Naive thymus-derived CD4-positive, alpha-beta T cell (primary cell): ENCODE measurements at regions not wholly inside any gene's neighbourhood (a gene's known extent, or its start where the extent isn't known, plus 50 kb on each side); places are given as distances from the start of the nearest gene placed in this dataset.

ENCODE experiments used
- ATAC-seq: fragments of 150-1000 bp; cut with Tn5 transposase; 2 replicates; pipeline ENCODE4 v1.10.0; 2021; ENCODE audit warnings: mild to moderate bottlenecking, moderate library complexity
- CTCF ChIA-PET: fragments of 350-600 bp; sonication (Branson Sonifier 250); formaldehyde crosslinking; loops from one replicate; lab custom pipeline; 2021; ENCODE audit warnings: antibody characterized with exemption; lab: Charles Lee
- POLR2A ChIA-PET: fragments of 350-600 bp; sonication (Branson Sonifier 250); formaldehyde crosslinking; loops from one replicate; lab custom pipeline; 2021; ENCODE audit warnings: antibody characterized with exemption, inconsistent platforms; lab: Charles Lee
- DNase-seq, 9 donors: peaks; one replicate each; pipeline versions ENCODE4 v3.0.0 to v3.0.0-alpha.2; 2020 to 2022; ENCODE audit warnings: mixed read lengths in 1 of 9
- H3K27ac ChIP-seq: one replicate; pipeline ENCODE4 v1.7.0; 2013; ENCODE audit warnings: mild to moderate bottlenecking, low read depth, low read length, moderate library complexity
- H3K27me3 ChIP-seq, 2 donors: one replicate each; pipeline ENCODE4 v1.7.0; 2013; ENCODE audit warnings: low read length in 2 of 2, mild to moderate bottlenecking in 2 of 2, moderate library complexity in 2 of 2; ENCODE audit not compliant: control insufficient read depth in 2 of 2, insufficient read depth in 2 of 2
- H3K36me3 ChIP-seq, 3 experiments: 1 replicate in 2 of 3; 2 replicates in 1 of 3; pipeline ENCODE4 v1.7.0; 2013; ENCODE audit warnings: low read length in 3 of 3, mild to moderate bottlenecking in 3 of 3, moderate library complexity in 1 of 3; ENCODE audit not compliant: insufficient read depth in 3 of 3, control insufficient read depth in 2 of 3
- H3K4me1 ChIP-seq, 2 donors: one replicate each; pipeline ENCODE4 v1.7.0; 2013; ENCODE audit warnings: low read length in 2 of 2, mild to moderate bottlenecking in 2 of 2, moderate library complexity in 1 of 2; ENCODE audit not compliant: control insufficient read depth in 2 of 2, insufficient read depth in 2 of 2
- H3K4me3 ChIP-seq: 2 replicates; pipeline ENCODE4 v1.7.0; 2013; ENCODE audit warnings: mild to moderate bottlenecking, low read length
- H3K9me3 ChIP-seq, 3 experiments: 1 replicate in 2 of 3; 2 replicates in 1 of 3; pipeline ENCODE4 v1.7.0; 2013; ENCODE audit warnings: low read length in 3 of 3; ENCODE audit not compliant: control insufficient read depth in 2 of 3
- H3K27ac Mint-ChIP-seq, 9 donors: one replicate each; pipeline ENCODE4 v1.8.0; 2020 to 2022; ENCODE audit warnings: mixed read lengths in 9 of 9, mild to moderate bottlenecking in 8 of 9, moderate library complexity in 5 of 9, inconsistent platforms in 2 of 9
- H3K27me3 Mint-ChIP-seq, 5 donors: one replicate each; pipeline ENCODE4 v1.8.0; 2021 to 2022; ENCODE audit warnings: mixed read lengths in 5 of 5, mild to moderate bottlenecking in 1 of 5
- H3K36me3 Mint-ChIP-seq, 5 donors: one replicate each; pipeline ENCODE4 v1.8.0; 2020 to 2022; ENCODE audit warnings: mixed read lengths in 5 of 5, mild to moderate bottlenecking in 3 of 5, inconsistent platforms in 1 of 5
- H3K4me1 Mint-ChIP-seq, 7 donors: one replicate each; pipeline ENCODE4 v1.8.0; 2020 to 2022; ENCODE audit warnings: mixed read lengths in 7 of 7, mild to moderate bottlenecking in 3 of 7, inconsistent platforms in 1 of 7
- H3K4me3 Mint-ChIP-seq, 10 donors: one replicate each; pipeline ENCODE4 v1.8.0; 2020 to 2022; ENCODE audit warnings: mild to moderate bottlenecking in 10 of 10, mixed read lengths in 10 of 10, moderate library complexity in 6 of 10, inconsistent platforms in 2 of 10
- H3K9me3 Mint-ChIP-seq, 11 donors: one replicate each; pipeline ENCODE4 v1.8.0; 2020 to 2022; ENCODE audit warnings: mixed read lengths in 11 of 11, mild to moderate bottlenecking in 4 of 11, inconsistent platforms in 1 of 11, moderate library complexity in 1 of 11
- intact Hi-C, 2 donors: fragments of 100-400 bp; cut with micrococcal nuclease; formaldehyde crosslinking; loops; one replicate each; pipeline ENCODE4 v1.15.1; 2023

GRCh38 chr2:147615726-147616125, 229.1 kb upstream of the ACVR2A start:
- Histone ChIP-seq H3K4me3 (no peak overlapping the region), H3K27me3 (no peaks in the 10 kb centered on the region), H3K36me3 (no peaks in the 10 kb centered on the region), H3K4me1 (no peaks in the 10 kb centered on the region), H3K27ac (no peak overlapping the region), H3K9me3 (no peaks in the 10 kb centered on the region)
- Mint-ChIP-seq H3K4me1 (peaks cover 0 to 3% (median 0%) of the 10 kb centered on the region in 7 donors), H3K27ac (no peak overlapping the region), H3K27me3 (peaks cover 0 to 4% (median 0%) of the 10 kb centered on the region in 5 donors), H3K36me3 (peaks cover 0 to 1% (median 0%) of the 10 kb centered on the region in 5 donors), H3K9me3 (peaks cover 0 to 4% (median 0%) of the 10 kb centered on the region in 11 donors), H3K4me3 (no peak overlapping the region)
- intact Hi-C loops = no loop called here
- POLR2A ChIA-PET = no interaction called here
- no peak for DNase-seq
- ATAC-seq = no peak
- CTCF ChIA-PET = no interaction called here

DNA sequence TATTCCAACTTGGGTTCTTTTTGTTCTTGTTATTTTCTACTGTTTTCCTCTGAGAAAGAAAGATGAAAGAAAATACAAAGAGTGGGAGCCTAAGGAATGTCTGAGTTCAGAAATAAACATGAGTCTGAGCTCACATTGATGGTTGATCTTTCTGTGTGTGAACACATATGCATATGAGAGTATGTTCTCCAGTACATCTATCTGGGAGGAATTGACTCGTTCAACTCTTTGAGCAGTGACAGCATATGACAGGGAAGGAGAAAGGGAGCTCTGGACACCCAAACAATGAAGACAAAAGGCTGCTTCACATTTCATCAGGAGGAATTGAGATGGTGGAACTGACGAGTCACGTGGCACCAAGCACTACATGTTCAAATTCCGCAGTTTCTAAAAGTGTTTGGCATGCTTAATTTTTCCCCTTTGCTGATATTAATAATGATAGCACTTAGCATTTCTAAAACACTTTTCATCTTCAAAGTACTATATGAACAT, 229.8 kb upstream of the ACVR2A start:
- POLR2A ChIA-PET = no interaction called here
- Mint-ChIP-seq H3K9me3 (peaks cover 0 to 4% (median 0%) of the 10 kb centered on the region in 11 donors), H3K27ac (no peak overlapping the region), H3K4me1 (peaks cover 0 to 3% (median 0%) of the 10 kb centered on the region in 7 donors), H3K27me3 (peaks cover 0 to 4% (median 0%) of the 10 kb centered on the region in 5 donors), H3K4me3 (no peak overlapping the region), H3K36me3 (peaks cover 0 to 5% (median 0%) of the 10 kb centered on the region in 5 donors)
- intact Hi-C loops = no loop called here
- no peak for DNase-seq
- Histone ChIP-seq H3K36me3 (no peaks in the 10 kb centered on the region), H3K4me3 (no peak overlapping the region), H3K27ac (no peak overlapping the region), H3K9me3 (no peaks in the 10 kb centered on the region), H3K4me1 (no peaks in the 10 kb centered on the region), H3K27me3 (no peaks in the 10 kb centered on the region)
- CTCF ChIA-PET = no interaction called here
- no peak for ATAC-seq

- no peaks in the 10 kb centered on the region for H3K36me3 ChIP-seq
- H3K27ac ChIP-seq = no peak overlapping the region
- no peaks in the 10 kb centered on the region for H3K4me1 ChIP-seq
- H3K9me3 ChIP-seq = no peaks in the 10 kb centered on the region
- H3K27me3 ChIP-seq = no peaks in the 10 kb centered on the region
- peaks cover 0 to 4% (median 0%) of the 10 kb centered on the region in 11 donors for H3K9me3 Mint-ChIP-seq
- ChIA-PET CTCF (no interaction called here), POLR2A (no interaction called here)
- H3K27me3 Mint-ChIP-seq = peaks cover 0 to 4% (median 0%) of the 10 kb centered on the region in 5 donors
- peaks cover 0 to 5% (median 0%) of the 10 kb centered on the region in 5 donors for H3K36me3 Mint-ChIP-seq
- H3K27ac Mint-ChIP-seq = no peak overlapping the region
- H3K4me1 Mint-ChIP-seq = no peaks in the 10 kb centered on the region
- ATAC-seq (no peak), DNase-seq (no peak)
- H3K4me3 ChIP-seq = no peak overlapping the region
- no peak overlapping the region for H3K4me3 Mint-ChIP-seq
- intact Hi-C loops = no loop called here
Observed at GRCh38 chr2:147614471-147614870, 230.4 kb upstream of the ACVR2A start.

DNA sequence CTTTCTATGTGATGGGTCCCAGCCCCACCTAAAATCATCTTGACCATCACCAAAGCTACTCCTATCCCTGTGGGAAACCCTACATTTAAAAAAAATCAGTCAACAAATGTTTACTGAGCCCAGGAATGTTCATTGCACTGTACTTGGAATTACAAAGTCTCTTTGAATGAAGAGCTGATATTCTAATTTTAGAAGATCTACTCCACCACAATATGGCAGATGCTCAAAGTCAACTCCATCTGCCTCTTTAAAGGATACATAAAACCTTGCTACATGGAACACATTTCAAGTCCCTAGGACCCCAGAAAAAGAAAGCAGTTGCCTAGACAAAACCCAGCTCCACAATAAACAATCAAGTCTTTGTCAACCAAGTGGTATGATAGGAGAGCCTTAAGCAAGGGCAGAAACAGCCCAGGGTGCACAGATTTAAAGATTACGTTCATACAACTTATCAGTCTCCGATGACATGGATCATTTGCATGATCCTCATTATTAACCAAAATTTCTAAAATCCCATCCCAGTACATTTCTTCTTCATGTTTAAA, 234.3 kb upstream of the ACVR2A start:
- no peak overlapping the region for H3K4me3 Mint-ChIP-seq
- Histone ChIP-seq H3K36me3 (no peaks in the 10 kb centered on the region), H3K4me1 (no peaks in the 10 kb centered on the region), H3K4me3 (no peak overlapping the region), H3K9me3 (no peaks in the 10 kb centered on the region), H3K27ac (no peak overlapping the region), H3K27me3 (no peaks in the 10 kb centered on the region)
- ATAC-seq = no peak
- POLR2A ChIA-PET = interaction anchor here (0.6 kb wide), 1 partner anchor 458 kb away, joined by 3 read pairs; no protein-coding TSS in a partner anchor
- no peak overlapping the region for H3K27ac Mint-ChIP-seq
- DNase-seq = no peak
- peaks cover 0 to 8% (median 0%) of the 10 kb centered on the region in 5 donors for H3K36me3 Mint-ChIP-seq
- H3K4me1 Mint-ChIP-seq = peaks cover 0 to 7% (median 0%) of the 10 kb centered on the region in 7 donors
- intact Hi-C loops = no loop called here
- H3K27me3 Mint-ChIP-seq = no peaks in the 10 kb centered on the region
- CTCF ChIA-PET = no interaction called here
- peaks cover 0 to 7% (median 0%) of the 10 kb centered on the region in 11 donors for H3K9me3 Mint-ChIP-seq

GRCh38 chr2:147609301-147609700, 235.5 kb upstream of the ACVR2A start:
- H3K9me3 Mint-ChIP-seq = peaks cover 0 to 9% (median 0%) of the 10 kb centered on the region in 11 donors
- no peak for DNase-seq
- peaks cover 0 to 8% (median 0%) of the 10 kb centered on the region in 5 donors for H3K36me3 Mint-ChIP-seq
- ChIA-PET POLR2A (no interaction called here), CTCF (no interaction called here)
- no peak overlapping the region for H3K27ac ChIP-seq
- no peaks in the 10 kb centered on the region for H3K27me3 ChIP-seq
- H3K4me1 ChIP-seq = no peaks in the 10 kb centered on the region
- intact Hi-C loops = no loop called here
- H3K27ac Mint-ChIP-seq = no peak overlapping the region
- ATAC-seq = no peak
- H3K9me3 ChIP-seq = no peaks in the 10 kb centered on the region
- H3K36me3 ChIP-seq = no peaks in the 10 kb centered on the region
- no peak overlapping the region for H3K4me3 ChIP-seq
- H3K27me3 Mint-ChIP-seq = no peaks in the 10 kb centered on the region
- peaks cover 0 to 7% (median 0%) of the 10 kb centered on the region in 7 donors for H3K4me1 Mint-ChIP-seq
- H3K4me3 Mint-ChIP-seq = no peak overlapping the region

- Mint-ChIP-seq H3K9me3 (peaks cover 0 to 9% (median 0%) of the 10 kb centered on the region in 11 donors), H3K4me1 (peaks cover 0 to 7% (median 0%) of the 10 kb centered on the region in 7 donors), H3K27ac (no peak overlapping the region), H3K4me3 (no peak overlapping the region), H3K36me3 (peaks cover 0 to 11% (median 0%) of the 10 kb centered on the region in 5 donors), H3K27me3 (peaks cover 0 to 4% (median 0%) of the 10 kb centered on the region in 5 donors)
- Histone ChIP-seq H3K27ac (no peak overlapping the region), H3K4me3 (no peak overlapping the region), H3K9me3 (no peaks in the 10 kb centered on the region), H3K27me3 (no peaks in the 10 kb centered on the region), H3K36me3 (no peaks in the 10 kb centered on the region), H3K4me1 (no peaks in the 10 kb centered on the region)
- no peak for ATAC-seq
- intact Hi-C loops = no loop called here
- CTCF ChIA-PET = no interaction called here
- no peak for DNase-seq
- POLR2A ChIA-PET = no interaction called here
Observed at GRCh38 chr2:147607379-147607778, 237.4 kb upstream of the ACVR2A start.

DNA sequence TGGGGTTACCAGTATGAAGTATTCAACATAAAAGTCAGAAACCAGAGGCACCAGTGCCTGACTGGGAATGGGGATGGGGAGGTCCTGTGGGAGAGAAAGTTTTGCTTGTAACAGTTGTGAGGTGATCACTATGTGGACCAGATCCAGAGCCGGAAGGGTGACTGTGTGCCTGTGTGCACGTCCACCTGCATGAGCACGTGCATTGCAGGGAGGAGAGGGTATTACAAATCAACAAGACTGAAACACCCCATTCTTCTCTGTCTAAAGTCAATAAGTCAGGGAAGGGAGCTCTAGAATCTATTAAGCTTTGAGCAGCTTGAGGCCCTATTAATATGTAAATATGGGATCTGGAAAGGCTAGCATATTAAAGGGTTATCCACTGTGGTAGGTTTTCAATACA, 241.0 kb upstream of the ACVR2A start:
- Mint-ChIP-seq H3K9me3 (peaks cover 0 to 12% (median 0%) of the 10 kb centered on the region in 11 donors), H3K27me3 (peaks cover 0 to 4% (median 0%) of the 10 kb centered on the region in 5 donors), H3K27ac (no peak overlapping the region), H3K4me3 (no peak overlapping the region), H3K36me3 (peaks cover 0 to 7% (median 0%) of the 10 kb centered on the region in 5 donors), H3K4me1 (peaks cover 0 to 7% (median 0%) of the 10 kb centered on the region in 7 donors)
- H3K36me3 ChIP-seq = no peaks in the 10 kb centered on the region
- ATAC-seq (no peak), DNase-seq (no peak)
- POLR2A ChIA-PET = no interaction called here
- no peaks in the 10 kb centered on the region for H3K4me1 ChIP-seq
- intact Hi-C loops = no loop called here
- no peak overlapping the region for H3K27ac ChIP-seq
- CTCF ChIA-PET = no interaction called here
- H3K27me3 ChIP-seq = no peaks in the 10 kb centered on the region
- H3K4me3 ChIP-seq = no peak overlapping the region
- no peaks in the 10 kb centered on the region for H3K9me3 ChIP-seq
